GM19035 (cell line): ENCODE measurements at regions not wholly inside any gene's neighbourhood (a gene's known extent, or its start where the extent isn't known, plus 50 kb on each side); places are given as distances from the start of the nearest gene placed in this dataset.
"Not testable (repeated sequence)": the region's sequence is repeated elsewhere in the genome, so short reads cannot be mapped to it uniquely, and the experiment has no call there.

ENCODE experiments used
- ATAC-seq: cut with Tn5 transposase; IDR thresholded peaks from one replicate; pipeline ENCODE4 v1.9.1; 2021; ENCODE audit not compliant: unreplicated experiment

GRCh38 chr2:51304311-51304710 lies 272.4 kb upstream of the NRXN1 start:
- no peak for ATAC-seq

GRCh38 chr2:51301381-51301780 lies 269.4 kb upstream of the NRXN1 start:
- ATAC-seq: no peak

GRCh38 chr2:51299370-51299769 lies 267.4 kb upstream of the NRXN1 start:
- no peak for ATAC-seq

GRCh38 chr2:51297488-51297887 lies 265.6 kb upstream of the NRXN1 start:
- no peak for ATAC-seq

- no peak for ATAC-seq
Observed at GRCh38 chr2:51293566-51294200, 261.8 kb upstream of the NRXN1 start.

- no peak for ATAC-seq
Observed at GRCh38 chr2:51291762-51292551, 260.0 kb upstream of the NRXN1 start.

- no peak for ATAC-seq
Observed at GRCh38 chr2:51290725-51291124, 258.8 kb upstream of the NRXN1 start.

GRCh38 chr2:51289045-51289444 lies 257.1 kb upstream of the NRXN1 start:
- no peak for ATAC-seq

GRCh38 chr2:51268191-51268590 lies 236.3 kb upstream of the NRXN1 start:
- no peak for ATAC-seq

- ATAC-seq: no peak
Observed at GRCh38 chr2:51265539-51265938, 233.6 kb upstream of the NRXN1 start.

- no peak for ATAC-seq
Observed at GRCh38 chr2:51263951-51264350, 232.0 kb upstream of the NRXN1 start.

GRCh38 chr2:51263101-51263500 lies 231.2 kb upstream of the NRXN1 start:
- not testable (repeated sequence) for ATAC-seq

GRCh38 chr2:51258301-51258700 lies 226.4 kb upstream of the NRXN1 start:
- ATAC-seq: no peak

- no peak for ATAC-seq
Observed at GRCh38 chr2:51256736-51257135, 224.8 kb upstream of the NRXN1 start.

- no peak for ATAC-seq
Observed at GRCh38 chr2:51251356-51251755, 219.4 kb upstream of the NRXN1 start.

GRCh38 chr2:51247252-51247805 lies 215.4 kb upstream of the NRXN1 start:
- no peak for ATAC-seq

- ATAC-seq: no peak
Observed at GRCh38 chr2:51243892-51244535, 212.1 kb upstream of the NRXN1 start.

- no peak for ATAC-seq
Observed at GRCh38 chr2:51237626-51238271, 205.8 kb upstream of the NRXN1 start.

GRCh38 chr2:51232027-51232426 lies 200.1 kb upstream of the NRXN1 start:
- no peak for ATAC-seq

GRCh38 chr2:51231071-51231470 lies 199.1 kb upstream of the NRXN1 start:
- no peak for ATAC-seq

GRCh38 chr2:51225377-51225776 lies 193.4 kb upstream of the NRXN1 start:
- no peak for ATAC-seq
